ENCODE measurements at regions not wholly inside any gene's neighbourhood (a gene's known extent, or its start where the extent isn't known, plus 50 kb on each side); places are given as distances from the start of the nearest gene placed in this dataset.

DNA sequence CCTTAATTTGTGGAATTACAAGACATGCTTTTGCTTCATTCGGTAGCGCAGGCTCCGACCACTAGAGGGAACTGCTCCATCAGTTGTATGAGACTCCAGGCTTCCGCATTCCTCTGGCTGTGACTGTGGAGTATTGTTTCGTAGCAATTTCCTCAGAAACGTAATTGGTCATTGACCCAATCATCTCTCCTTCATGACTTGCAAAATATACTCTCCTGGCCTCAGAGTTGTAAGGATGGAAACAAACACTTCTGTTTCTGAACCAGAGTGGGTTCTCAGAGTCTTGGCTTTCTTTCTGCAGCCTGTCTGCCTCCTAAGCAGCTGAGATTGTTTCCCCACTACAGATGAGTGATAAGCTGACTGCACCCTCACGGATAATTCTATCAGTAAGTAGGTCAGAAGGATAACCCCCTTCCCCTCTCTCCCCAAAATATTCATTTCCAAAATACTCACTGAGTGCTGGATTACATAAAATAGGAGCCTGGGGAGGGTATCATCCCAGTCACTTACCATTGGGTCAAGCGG is 146.8 kb upstream of the ZC3H12C start (continued):
- TF ChIP-seq FOXM1 (CRISPR knock-in tag; IDR thresholded peaks at IDR 0.05) (no peak), NFYC (CRISPR knock-in tag; IDR thresholded peaks at IDR 0.05) (peak; percentile 23; the same call in 1 of the 2 replicates), STAG1 (CRISPR knock-in tag; IDR thresholded peaks at IDR 0.05) (peak; percentile 76), ZNF775 (CRISPR knock-in tag; IDR thresholded peaks at IDR 0.05; ENCODE audit: borderline replicate concordance) (no peak), ATF1 (CRISPR knock-in tag; IDR thresholded peaks at IDR 0.05) (peak; percentile 50; the same call in 1 of the 2 replicates), JUND (CRISPR knock-in tag; IDR thresholded peaks at IDR 0.05) (no peak), ZNF205 (CRISPR knock-in tag; IDR thresholded peaks at IDR 0.05) (0 out of 2 replicates have a peak, but pooled peaks have one; percentile 30), ASH2L (IDR thresholded peaks at IDR 0.05; ENCODE audit: insufficient read length, low read depth, low read length) (no peak), XRCC5 (optimal IDR thresholded peaks at IDR 0.05; ENCODE audit: low read length) (peak; percentile 81), NFYB (CRISPR knock-in tag; IDR thresholded peaks at IDR 0.05) (peak; percentile 55)
- TF ChIP-seq, protein P1, sequence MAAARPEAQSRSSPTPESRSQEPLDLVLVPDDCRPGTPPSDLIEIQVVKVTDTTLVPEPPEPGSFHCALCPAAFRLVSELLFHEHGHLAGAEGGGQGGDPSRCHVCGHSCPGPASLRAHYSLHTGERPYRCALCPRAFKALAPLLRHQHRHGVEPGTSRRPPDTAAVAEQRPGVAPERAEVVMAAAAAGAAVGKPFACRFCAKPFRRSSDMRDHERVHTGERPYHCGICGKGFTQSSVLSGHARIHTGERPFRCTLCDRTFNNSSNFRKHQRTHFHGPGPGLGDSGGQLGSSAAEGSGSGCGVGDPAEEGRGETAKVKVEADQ (CRISPR knock-in tag; IDR thresholded peaks at IDR 0.05; ENCODE audit: borderline replicate concordance), result peak; percentile 38; the same call in 1 of the 2 replicates
- TF ChIP-seq, protein P2, sequence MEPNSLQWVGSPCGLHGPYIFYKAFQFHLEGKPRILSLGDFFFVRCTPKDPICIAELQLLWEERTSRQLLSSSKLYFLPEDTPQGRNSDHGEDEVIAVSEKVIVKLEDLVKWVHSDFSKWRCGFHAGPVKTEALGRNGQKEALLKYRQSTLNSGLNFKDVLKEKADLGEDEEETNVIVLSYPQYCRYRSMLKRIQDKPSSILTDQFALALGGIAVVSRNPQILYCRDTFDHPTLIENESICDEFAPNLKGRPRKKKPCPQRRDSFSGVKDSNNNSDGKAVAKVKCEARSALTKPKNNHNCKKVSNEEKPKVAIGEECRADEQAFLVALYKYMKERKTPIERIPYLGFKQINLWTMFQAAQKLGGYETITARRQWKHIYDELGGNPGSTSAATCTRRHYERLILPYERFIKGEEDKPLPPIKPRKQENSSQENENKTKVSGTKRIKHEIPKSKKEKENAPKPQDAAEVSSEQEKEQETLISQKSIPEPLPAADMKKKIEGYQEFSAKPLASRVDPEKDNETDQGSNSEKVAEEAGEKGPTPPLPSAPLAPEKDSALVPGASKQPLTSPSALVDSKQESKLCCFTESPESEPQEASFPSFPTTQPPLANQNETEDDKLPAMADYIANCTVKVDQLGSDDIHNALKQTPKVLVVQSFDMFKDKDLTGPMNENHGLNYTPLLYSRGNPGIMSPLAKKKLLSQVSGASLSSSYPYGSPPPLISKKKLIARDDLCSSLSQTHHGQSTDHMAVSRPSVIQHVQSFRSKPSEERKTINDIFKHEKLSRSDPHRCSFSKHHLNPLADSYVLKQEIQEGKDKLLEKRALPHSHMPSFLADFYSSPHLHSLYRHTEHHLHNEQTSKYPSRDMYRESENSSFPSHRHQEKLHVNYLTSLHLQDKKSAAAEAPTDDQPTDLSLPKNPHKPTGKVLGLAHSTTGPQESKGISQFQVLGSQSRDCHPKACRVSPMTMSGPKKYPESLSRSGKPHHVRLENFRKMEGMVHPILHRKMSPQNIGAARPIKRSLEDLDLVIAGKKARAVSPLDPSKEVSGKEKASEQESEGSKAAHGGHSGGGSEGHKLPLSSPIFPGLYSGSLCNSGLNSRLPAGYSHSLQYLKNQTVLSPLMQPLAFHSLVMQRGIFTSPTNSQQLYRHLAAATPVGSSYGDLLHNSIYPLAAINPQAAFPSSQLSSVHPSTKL (CRISPR knock-in tag; IDR thresholded peaks at IDR 0.05), result peak; percentile 38

Measured in HepG2 (cell line).